ENCODE measurements at regions not wholly inside any gene's neighbourhood (a gene's known extent, or its start where the extent isn't known, plus 50 kb on each side); places are given as distances from the start of the nearest gene placed in this dataset.
"Not testable (repeated sequence)": the region's sequence is repeated elsewhere in the genome, so short reads cannot be mapped to it uniquely, and the experiment has no call there.

DNA sequence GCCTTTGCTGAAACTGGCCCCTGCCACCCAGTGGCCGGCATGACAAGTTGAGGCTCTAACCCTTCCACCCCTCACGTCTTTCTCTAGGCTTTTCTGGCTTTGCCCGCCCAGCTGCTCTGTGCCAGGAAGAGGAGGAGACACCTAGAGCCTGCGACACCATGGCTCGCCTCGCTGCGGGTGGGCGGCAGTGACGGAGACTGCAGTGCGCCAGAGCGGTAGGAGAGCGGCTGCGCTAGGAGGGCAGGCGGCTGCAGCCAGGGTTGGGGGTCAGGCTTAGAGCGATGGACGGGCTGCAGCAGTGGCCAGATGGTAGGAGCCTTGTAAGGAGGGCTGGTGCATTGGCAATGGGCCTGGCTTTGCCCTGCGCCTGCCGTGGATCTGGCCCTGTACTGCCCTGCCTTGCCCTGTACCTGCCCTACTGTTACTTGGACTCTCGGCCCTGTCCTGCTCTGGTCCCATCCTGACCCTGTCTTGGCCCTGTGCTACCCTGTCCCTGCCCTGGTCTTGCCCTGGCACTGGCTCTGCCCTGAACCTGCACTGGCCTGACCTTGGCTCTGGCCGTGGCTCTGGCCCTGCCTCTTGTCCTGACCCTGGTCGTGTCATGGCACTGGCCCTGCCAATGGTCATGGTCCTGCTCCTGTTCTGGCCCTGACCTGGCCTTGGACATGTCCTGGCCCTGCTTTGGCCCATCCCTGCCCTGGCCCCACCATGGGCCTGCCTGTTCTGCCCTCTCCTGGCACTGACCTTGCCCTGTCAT is 330.7 kb upstream of the PLGLB1 start:
- not testable (repeated sequence) for DNase-seq (ENCODE audit: low read depth in 2 of 2)

DNA sequence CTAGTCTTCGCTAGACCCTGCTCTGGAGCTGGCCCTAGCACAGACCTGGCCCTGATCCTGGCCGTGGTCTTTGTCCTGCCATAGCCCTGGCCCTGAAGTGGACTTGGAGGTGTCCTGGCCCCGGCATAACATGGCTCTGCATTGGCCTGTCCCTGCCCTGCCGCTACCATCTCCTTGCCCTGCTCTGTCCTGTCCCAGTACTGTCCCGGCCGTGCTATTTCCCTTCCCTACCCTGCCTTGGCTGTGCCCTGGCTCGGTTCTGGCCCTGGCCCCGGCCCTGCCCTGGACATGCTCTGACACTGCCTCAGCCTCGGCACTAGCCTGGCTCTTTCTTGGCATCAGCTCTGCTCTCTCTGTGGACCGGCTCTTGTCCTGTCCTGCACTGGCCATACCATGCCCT is 331.8 kb upstream of the PLGLB1 start:
- DNase-seq (ENCODE audit: low read depth in 2 of 2), result not testable (repeated sequence)

DNA sequence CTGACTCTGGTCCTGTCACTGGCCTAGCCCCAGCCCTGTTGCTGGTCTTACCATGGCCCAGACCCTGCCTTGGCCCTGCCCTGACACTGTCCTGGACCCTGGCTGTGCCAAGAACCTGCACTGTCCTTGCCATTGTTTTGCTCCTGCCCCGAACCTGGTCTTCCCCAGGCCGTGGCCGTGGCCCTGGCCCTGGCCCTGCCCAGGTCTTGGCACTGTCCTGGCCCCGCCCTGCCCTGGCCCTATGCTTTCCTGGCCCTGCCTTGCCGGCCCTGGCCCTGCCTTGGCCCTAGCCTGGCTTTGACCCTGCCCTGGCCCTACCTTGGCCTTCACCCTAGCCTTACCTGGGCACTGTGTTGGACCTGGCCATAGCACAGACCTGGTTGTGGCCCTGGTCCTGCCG is 332.5 kb upstream of the PLGLB1 start:
- not testable (repeated sequence) for DNase-seq (ENCODE audit: low read depth in 2 of 2)

DNA sequence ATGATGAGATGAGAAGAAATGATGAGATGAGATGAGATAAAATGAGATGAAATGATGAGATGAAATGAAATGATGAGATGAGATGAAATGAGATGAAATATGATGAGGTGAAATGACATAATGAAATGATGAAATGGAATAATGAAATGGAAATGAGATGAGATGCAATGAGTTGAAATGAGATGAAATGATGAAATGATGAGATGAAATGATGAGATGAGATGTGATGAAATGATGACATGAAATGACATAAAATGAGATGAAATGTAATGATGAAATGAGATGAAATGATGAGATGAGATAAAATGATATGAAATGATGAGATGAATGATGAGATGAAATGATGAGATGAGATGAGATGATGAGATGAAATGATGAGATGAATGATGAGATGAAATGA is 338.6 kb upstream of the PLGLB1 start:
- not testable (repeated sequence) for DNase-seq (ENCODE audit: low read depth in 2 of 2)

DNA sequence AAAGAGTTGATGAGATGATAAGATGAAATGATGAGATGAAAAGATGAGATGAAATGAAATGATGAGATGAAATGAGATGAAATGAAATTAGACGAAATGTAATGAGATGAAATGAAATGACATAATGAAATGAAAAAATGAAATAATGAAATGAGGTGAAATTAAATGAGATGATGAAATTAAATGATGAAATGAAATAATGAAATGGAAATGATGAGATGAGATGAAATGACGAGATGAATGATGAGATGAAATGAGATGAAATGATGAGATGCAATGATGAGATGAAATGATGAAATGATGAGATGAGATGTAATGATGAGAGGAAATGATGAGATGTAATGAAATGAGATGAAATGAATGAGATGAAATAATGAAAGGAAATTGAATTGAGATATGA is 339.3 kb upstream of the PLGLB1 start:
- not testable (repeated sequence) for DNase-seq (ENCODE audit: low read depth in 2 of 2)

DNA sequence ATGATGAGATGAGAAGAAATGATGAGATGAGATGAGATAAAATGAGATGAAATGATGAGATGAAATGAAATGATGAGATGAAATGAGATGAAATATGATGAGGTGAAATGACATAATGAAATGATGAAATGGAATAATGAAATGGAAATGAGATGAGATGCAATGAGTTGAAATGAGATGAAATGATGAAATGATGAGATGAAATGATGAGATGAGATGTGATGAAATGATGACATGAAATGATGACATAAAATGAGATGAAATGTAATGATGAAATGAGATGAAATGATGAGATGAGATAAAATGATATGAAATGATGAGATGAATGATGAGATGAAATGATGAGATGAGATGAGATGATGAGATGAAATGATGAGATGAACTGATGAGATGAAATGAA is 340.2 kb upstream of the PLGLB1 start:
- not testable (repeated sequence) for DNase-seq (ENCODE audit: low read depth in 2 of 2)

DNA sequence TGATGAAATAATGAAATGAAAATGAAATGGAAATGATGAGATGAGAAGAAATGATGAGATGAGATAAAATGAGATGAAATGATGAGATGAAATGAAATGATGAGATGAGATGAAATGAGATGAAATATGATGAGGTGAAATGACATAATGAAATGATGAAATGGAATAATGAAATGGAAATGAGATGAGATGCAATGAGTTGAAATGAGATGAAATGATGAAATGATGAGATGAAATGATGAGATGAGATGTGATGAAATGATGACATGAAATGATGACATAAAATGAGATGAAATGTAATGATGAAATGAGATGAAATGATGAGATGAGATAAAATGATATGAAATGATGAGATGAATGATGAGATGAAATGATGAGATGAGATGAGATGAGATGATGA is 342.7 kb upstream of the PLGLB1 start:
- not testable (repeated sequence) for DNase-seq (ENCODE audit: low read depth in 2 of 2)

DNA sequence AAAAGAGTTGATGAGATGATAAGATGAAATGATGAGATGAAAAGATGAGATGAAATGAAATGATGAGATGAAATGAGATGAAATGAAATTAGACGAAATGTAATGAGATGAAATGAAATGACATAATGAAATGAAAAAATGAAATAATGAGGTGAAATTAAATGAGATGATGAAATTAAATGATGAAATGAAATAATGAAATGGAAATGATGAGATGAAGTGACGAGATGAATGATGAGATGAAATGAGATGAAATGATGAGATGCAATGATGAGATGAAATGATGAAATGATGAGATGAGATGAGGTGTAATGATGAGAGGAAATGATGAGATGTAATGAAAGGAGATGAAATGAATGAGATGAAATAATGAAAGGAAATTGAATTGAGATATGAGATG is 343.4 kb upstream of the PLGLB1 start:
- not testable (repeated sequence) for DNase-seq (ENCODE audit: low read depth in 2 of 2)

DNA sequence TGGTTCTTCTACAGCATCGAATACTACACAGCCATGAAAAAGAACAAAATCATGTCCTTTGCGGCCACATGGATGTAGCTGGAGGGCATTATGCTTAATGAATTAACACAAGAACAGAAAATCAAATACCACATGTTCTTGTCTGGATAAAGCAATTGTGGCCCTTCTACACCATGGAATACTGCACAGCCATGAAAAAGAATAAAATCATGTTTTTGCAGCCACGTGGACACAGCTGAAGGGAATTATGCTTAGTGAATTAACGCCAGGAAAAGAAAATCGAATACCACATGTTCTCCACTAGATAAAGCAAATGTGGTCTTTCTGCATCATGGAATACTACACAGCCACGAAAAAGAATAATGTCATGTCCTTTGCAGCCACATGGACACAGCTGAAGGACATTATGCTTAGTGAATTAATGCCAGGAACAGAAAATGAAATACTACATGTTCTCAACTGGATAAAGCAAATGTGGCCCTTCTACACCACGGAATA is 361.8 kb upstream of the PLGLB2 start:
- DNase-seq (ENCODE audit: low read depth in 2 of 2), result not testable (repeated sequence)

DNA sequence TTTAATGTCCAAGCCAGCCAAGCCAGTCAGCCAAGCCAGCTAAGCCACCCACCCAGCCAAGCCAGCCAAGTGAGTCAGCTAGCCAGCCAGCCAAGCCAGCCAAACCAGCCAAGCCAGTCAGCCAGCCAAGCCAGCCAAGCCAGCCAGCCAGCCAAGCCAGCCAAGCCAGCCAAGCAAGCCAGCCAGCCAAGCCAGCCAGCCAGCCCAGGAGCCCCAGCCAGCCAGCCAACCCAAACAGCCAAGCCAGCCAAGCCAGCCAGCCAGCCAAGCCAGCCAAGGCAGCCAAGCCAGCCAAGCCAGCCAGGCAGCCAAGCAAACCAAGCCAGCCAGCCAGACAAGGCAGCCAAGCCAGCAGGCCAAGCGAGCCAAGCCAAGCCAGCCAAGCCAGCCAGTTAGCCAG is 352.1 kb upstream of the PLGLB2 start:
- not testable (repeated sequence) for DNase-seq (ENCODE audit: low read depth in 2 of 2)

DNA sequence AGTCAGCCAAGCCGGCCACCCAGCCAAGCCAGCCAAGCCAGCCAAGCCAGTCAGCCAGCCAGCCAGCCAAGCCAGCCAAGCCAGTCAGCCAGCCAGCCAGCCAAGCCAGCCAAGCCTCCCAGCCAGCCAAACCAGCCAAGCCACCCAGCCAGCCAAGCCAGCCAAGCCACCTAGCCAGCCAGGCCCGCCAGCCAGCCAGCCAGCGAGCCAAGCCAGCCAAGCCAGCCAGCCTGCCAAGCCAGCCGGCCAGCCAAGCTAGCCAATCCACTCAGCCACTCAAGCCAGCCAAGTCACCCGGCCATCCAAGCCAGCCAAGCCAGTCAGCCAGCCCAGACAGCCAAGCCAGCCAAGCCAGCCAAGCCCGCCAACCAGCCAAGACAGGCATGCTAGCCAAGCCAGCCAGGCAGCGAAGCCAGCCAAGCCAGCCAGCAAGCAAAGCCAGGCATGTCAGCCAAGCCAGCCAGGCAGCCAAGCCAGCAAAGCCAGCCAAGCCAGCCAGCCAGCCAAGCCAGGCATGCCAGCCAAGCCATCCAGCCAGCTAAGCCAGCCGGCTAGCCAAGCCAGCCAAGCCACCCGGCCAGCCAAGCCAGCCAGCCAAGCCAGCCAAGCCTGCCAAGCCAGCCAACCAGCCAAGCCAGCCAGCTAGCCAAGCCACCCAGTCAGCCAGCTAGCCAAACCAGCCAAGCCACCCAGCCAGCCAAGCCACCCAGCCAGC is 351.2 kb upstream of the PLGLB2 start:
- not testable (repeated sequence) for DNase-seq (ENCODE audit: low read depth in 2 of 2)

DNA sequence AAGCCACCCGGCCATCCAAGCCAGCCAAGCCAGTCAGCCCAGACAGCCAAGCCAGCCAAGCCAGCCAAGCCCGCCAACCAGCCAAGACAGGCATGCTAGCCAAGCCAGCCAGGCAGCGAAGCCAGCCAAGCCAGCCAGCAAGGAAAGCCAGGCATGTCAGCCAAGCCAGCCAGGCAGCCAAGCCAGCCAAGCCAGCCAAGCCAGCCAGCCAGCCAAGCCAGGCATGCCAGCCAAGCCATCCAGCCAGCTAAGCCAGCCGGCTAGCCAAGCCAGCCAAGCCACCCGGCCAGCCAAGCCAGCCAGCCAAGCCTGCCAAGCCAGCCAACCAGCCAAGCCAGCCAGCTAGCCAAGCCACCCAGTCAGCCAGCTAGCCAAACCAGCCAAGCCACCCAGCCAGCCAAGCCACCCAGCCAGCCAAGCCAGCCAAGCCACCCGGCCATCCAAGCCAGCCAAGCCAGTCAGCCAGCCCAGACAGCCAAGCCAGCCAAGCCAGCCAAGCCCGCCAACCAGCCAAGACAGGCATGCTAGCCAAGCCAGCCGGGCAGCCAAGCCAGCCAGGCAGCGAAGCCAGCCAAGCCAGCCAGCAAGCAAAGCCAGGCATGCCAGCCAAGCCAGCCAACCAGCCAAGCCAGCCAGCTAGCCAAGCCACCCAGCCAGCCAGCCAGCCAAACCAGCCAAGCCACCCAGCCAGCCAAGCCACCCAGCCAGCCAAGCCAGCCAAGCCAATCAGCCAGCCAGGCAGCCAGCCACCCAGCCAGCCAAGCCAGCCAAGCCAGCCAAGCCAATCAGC is 350.4 kb upstream of the PLGLB2 start:
- DNase-seq (ENCODE audit: low read depth in 2 of 2), result not testable (repeated sequence)

DNA sequence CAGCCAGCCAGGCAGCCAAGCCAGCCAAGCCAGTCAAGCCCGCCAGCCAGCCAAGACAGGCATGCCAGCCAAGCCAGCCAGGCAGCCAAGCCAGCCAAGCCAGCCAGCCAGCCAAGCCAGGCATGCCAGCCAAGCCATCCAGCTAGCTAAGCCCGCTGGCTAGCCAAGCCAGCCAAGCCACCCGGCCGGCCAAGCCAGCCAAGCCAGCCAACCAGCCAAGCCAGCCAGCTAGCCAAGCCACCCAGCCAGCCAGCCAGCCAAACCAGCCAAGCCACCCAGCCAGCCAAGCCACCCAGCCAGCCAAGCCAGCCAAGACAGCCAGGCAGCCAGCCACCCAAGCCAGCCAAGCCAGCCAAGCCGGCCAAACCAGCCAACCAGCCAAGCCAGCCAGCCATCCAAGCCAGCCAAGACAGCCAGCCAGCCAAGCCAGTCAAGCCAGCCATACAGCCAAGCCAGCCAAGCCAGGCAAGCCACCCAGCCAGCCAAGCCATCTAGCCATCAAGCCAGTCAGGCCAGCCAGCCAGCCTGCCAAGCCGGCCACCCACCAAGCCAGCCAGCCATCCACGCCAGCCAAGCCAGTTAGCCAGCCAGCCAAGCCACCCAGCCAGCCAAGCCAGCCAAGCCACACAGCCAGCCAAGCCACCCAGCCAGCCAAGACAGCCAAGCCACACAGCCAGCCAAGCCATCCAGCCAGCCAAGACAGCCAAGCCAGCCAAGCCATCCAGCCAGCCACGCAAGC is 349.2 kb upstream of the PLGLB2 start:
- DNase-seq (ENCODE audit: low read depth in 2 of 2), result not testable (repeated sequence)

DNA sequence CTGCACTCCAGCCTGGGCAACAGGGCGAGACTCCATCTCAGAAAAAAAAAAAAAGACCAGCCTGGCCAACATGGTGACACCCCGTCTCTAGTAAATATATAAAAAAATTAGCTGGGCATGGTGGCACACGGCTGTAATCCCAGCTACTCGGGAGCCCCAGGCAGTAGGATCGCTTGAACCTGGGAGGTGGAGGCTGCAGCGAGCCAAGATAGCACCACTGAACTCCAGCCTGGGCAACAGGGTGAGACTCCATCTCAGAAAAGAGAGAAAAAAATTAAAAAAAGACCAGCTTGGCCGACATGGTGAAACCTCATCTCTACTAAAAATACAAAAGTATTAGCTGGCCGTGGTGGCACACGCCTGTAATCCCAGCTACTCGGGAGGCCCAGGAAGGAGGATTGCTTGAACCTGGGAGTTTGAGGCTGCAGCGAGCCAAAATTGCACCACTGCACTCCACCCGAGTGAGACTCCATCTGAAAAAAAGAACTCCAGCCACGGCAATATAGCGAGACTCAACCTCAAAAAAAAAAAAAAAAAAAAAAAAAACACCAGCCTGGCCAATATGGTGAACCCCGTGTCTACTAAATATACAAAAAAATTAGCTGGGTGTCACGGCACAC is 346.1 kb upstream of the PLGLB2 start:
- no peak for DNase-seq (ENCODE audit: low read depth in 2 of 2)

DNA sequence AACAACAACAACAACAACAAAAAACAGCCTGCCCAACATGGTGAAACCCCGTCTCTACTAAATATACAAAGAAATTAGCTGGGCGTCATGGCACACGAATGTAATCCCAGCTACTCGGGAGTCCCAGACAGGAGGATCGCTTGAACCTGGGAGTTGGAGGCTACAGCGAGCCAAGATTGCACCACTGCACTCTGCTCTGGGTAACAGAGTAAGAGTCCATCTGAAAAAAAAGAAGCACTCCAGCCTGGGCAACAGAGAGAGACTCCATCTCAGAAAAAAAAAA is 344.1 kb upstream of the PLGLB2 start:
- DNase-seq (ENCODE audit: low read depth in 2 of 2), result no peak

DNA sequence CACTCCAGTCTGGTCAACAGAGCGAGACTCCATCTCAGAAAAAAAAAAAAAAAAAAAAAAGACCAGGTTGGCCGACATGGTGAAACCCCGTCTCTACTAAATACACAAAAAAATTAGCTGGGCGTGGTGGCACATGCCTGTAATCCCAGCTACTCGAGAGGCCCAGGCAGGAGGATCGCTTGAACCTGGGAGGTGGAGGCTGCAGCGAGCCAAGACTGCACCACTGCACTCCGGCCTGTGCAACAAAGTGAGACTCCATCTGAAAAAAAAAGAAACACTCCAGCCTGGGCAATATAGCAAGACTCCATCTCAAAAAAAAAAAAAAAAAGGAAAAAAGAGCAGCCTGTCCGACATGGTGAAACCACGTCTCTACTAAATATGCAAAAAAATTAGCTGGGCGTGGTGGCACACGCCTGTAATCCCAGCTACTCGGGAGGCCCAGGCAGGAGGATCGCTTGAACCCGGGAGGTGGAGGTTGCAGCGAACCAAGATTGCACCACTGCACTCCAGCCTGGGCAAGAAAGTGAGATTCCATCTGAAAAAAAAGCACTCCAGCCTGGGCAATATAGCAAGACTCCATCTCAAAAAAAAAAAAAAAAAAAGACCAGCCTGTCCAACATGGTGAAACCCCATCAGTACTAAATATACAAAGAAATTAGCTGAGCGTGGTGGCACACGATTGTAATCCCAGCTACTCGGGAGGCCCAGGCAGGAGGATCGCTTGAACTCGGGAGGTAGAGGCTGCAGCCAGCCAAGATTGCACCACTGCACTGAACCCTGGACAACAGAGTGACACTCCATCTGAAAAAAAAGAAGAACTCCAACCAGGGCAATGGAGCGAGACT is 343.3 kb upstream of the PLGLB2 start:
- not testable (repeated sequence) for DNase-seq (ENCODE audit: low read depth in 2 of 2)

DNA sequence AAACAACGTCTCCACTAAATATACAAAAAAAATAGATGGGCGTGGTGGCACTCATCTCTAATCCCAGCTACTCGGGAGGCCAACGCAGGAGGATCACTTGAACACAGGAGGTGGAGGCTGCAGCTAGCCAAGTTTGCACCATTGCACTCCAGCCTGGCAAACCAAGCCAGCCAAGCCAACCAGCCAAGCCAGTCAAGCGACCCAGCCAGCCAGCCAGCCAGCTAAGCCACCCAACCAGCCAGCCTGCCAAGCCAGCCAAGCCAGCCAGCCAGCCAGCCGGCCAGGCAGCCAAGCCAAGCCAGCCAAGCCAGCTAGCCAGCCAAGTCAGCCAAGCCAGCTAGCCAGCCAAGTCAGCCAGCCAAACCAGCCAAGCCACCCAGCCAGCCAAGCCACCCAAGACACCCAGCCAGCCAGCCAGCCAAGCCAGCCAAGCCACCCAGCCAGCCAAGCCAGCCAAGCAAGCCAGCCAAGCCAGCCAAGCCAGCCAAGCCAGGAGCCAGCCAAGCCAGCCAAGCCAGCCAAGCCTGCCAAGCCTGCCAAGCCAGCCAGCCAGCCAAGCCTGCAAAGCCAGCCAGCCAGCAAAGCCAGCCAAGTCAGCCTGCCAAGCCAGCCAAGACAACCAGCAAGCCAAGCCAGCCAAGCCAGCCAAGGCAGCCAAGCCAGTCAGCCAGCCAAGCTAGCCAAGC is 342.2 kb upstream of the PLGLB2 start:
- not testable (repeated sequence) for DNase-seq (ENCODE audit: low read depth in 2 of 2)

DNA sequence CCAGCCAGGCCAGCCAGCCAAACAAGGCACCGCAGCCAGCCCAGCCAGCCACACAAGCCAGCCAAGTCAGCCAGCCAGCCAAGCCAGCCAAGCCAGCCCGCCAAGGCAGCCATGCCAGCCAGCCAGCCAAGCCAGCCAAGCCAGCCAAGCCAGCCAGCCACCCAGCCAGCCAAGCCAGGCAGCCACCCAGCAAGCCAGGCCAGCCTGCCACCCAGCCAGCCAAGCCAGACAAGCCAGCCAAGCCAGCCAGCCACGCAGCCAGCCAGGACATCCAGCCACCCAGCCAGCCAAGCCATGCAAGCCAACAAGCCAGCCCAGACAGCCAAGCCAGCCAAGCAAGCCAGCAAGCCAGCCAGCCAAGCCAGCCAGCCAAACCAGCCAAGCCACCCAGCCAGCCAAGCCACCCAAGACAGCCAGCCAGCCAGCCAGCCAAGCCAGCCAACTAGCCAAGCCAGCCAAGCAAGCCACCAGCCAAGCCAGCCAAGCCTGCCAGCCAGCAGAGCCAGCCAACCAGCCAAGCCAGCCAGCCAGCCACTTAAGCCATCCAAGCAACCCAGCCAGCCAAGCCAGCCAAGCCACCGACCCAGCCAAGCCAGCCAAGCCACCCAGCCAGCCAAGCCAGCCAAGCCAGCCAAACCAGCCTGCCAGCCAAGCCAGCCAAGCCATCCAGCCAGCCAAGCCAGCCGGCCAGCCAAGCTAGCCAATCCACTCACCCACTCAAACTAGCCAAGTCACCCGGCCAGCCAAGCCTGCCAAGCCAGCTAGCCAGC is 341.3 kb upstream of the PLGLB2 start:
- DNase-seq (ENCODE audit: low read depth in 2 of 2), result not testable (repeated sequence)

DNA sequence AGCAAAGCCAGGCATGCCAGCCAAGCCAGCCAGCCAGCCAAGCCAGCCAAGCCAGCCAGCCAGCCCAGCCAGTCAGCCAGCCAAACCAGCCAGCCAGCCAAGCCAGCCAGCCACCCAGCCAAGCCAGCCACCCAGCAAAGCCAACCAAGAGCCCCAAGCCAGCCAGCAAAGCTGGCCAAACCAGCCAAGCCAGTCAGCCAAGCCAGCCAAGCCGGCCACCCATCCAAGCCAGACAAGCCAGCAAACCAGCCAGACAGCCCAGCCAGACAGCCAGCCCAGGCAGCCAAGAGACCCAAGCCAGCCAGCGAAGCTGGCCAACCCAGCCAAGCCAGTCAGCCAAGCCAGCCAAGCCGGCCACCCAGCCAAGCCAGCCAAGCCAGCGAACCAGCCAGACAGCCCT is 338.3 kb upstream of the PLGLB2 start:
- DNase-seq (ENCODE audit: low read depth in 2 of 2), result not testable (repeated sequence)

Measured in stimulated activated CD8-positive, alpha-beta memory T cell treated with anti-CD3 and anti-CD28 coated beads, Interleukin-15, amount 100 ng/mL, for 48 hours (primary cell).